Kidney (tissue), 13 donors: ENCODE measurements at regions not wholly inside any gene's neighbourhood (a gene's known extent, or its start where the extent isn't known, plus 50 kb on each side); places are given as distances from the start of the nearest gene placed in this dataset.
"Not testable (repeated sequence)": the region's sequence is repeated elsewhere in the genome, so short reads cannot be mapped to it uniquely, and the experiment has no call there.

Experiments used
- DNase-seq, 5 donors: peaks; one replicate each; pipeline ENCODE4 v3.0.0-alpha.2; 2013 to 2020
- FAIRE-seq: peaks from 2 replicates; lab custom pipeline; 2012; peaks lifted over from hg19 to GRCh38; lab: Jason Lieb, UNC
- H3K27ac ChIP-seq, 2 donors: one replicate each; pipeline ENCODE4 v1.7.0; 2013; ENCODE audit warnings: low read depth in 2 of 2, low read length in 2 of 2, inconsistent platforms in 1 of 2
- H3K27me3 ChIP-seq: one replicate; pipeline ENCODE4 v1.7.1; 2013; ENCODE audit warnings: low read length, inconsistent platforms; ENCODE audit not compliant: control insufficient read depth, insufficient read depth
- H3K36me3 ChIP-seq, 3 donors: one replicate each; pipeline versions ENCODE4 v1.7.0 to v1.7.1; 2013; ENCODE audit warnings: low read length in 3 of 3, control low read depth in 1 of 3, inconsistent platforms in 1 of 3; ENCODE audit not compliant: insufficient read depth in 3 of 3, control insufficient read depth in 2 of 3
- H3K4me1 ChIP-seq, 3 donors: one replicate each; pipeline versions ENCODE4 v1.7.0 to v1.7.1; 2013; ENCODE audit warnings: low read length in 3 of 3, inconsistent platforms in 1 of 3, low read depth in 1 of 3; ENCODE audit not compliant: control insufficient read depth in 2 of 3, insufficient read depth in 2 of 3
- H3K4me3 ChIP-seq, 3 donors: one replicate each; pipeline versions ENCODE4 v1.7.0 to v1.8.1; 2013; ENCODE audit warnings: low read length in 3 of 3, control low read depth in 1 of 3, inconsistent platforms in 1 of 3
- H3K9ac ChIP-seq, 3 donors: one replicate each; pipeline versions ENCODE4 v1.7.0 to v1.7.1; 2013; ENCODE audit warnings: low read length in 3 of 3, control low read depth in 1 of 3, inconsistent platforms in 1 of 3
- H3K9me3 ChIP-seq, 3 donors: one replicate each; pipeline versions ENCODE4 v1.7.0 to v1.7.1; 2013; ENCODE audit warnings: low read length in 3 of 3, control low read depth in 1 of 3, inconsistent platforms in 1 of 3; ENCODE audit not compliant: control insufficient read depth in 2 of 3, insufficient read depth in 1 of 3
- CTCF ChIP-seq: IDR thresholded peaks from 3 replicates; pipeline ENCODE4 v1.5.1; 2012; ENCODE audit warnings: mild to moderate bottlenecking, moderate library complexity, borderline replicate concordance; ENCODE audit not compliant: insufficient read depth; ENCODE audit errors: extremely low read depth
- intact Hi-C: fragments of 100-400 bp; cut with DNase I; formaldehyde crosslinking; loops from one replicate; pipeline ENCODE4 v1.11.1; 2022
- donor health status: control.
- donor health status: control.
- donor health status: control.
- donor health status: control.
- donor health status: control.
- donor health status: DM: yes; HTN: yes; CAD: no.
- donor health status: Normal renal cell carcinoma (clear cell type).

- no peaks in the 10 kb centered on the region for H3K36me3 ChIP-seq
- H3K4me3 ChIP-seq: no peak overlapping the region
- no peak overlapping the region for H3K27ac ChIP-seq
- no peak overlapping the region for H3K9ac ChIP-seq
- FAIRE-seq: no peak
- peaks cover 2 to 7% (median 2%) of the 10 kb centered on the region in 3 donors for H3K9me3 ChIP-seq
- intact Hi-C loops: no loop called here
- no peak for TF ChIP-seq CTCF
- no peaks in the 10 kb centered on the region for H3K27me3 ChIP-seq
- H3K4me1 ChIP-seq: peaks cover 0 to 8% (median 0%) of the 10 kb centered on the region in 3 donors
- no peak for DNase-seq
These were observed 271.2 kb downstream of the LPIN1 start for GRCh38 chr2:12017499-12018157.

- H3K4me3 ChIP-seq, DNase-seq, H3K27ac ChIP-seq, H3K9ac ChIP-seq, H3K4me1 ChIP-seq, intact Hi-C loops, H3K36me3 ChIP-seq, H3K27me3 ChIP-seq, FAIRE-seq, H3K9me3 ChIP-seq: not testable (repeated sequence)
These were observed 272.3 kb downstream of the LPIN1 start for GRCh38 chr2:12018726-12019125.

- Histone ChIP-seq H3K9me3 (peaks cover 2 to 7% (median 2%) of the 10 kb centered on the region in 3 donors), H3K4me1 (peaks cover 0 to 5% (median 0%) of the 10 kb centered on the region in 3 donors), H3K9ac (no peak overlapping the region), H3K27me3 (no peaks in the 10 kb centered on the region), H3K36me3 (no peaks in the 10 kb centered on the region), H3K27ac (no peak overlapping the region), H3K4me3 (no peak overlapping the region)
- DNase-seq (no peak), FAIRE-seq (no peak)
- TF ChIP-seq CTCF: no peak
- intact Hi-C loops: no loop called here
These were observed 274.5 kb downstream of the LPIN1 start for GRCh38 chr2:12020833-12021469.

DNA sequence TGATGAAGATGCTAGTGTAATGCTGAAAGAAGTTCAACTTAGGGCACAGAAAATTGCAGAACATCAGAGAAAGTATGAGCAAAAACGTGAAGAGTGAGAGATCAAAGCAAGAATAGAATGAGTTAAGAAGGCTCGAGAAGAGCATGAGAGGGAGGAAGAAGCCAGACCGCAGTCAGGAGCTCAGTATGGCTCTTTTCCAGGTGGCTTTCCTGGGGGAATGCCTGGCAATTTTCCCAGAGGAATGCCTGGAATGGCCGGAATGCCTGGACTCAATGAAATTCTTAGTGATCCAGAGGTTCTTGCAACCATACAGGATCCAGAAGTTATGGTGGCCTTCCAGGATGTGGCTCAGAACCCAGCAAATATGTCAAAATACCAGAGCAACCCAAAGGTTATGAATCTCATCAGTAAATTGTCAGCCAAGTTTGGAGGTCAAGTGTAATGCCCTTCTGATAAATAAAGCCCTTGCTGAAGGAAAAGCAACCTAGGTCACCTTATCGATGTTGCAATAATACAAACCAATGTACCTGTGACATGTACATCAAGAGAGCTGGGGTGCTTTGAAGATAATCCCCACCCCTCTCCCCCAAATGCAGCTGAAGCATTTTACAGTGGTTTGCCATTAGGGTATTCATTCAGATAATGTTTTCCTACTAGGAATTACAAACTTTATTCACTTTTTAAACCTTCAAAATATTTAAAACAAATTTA, 277.9 kb downstream of the LPIN1 start:
- H3K9ac ChIP-seq, H3K4me1 ChIP-seq, H3K9me3 ChIP-seq, H3K27me3 ChIP-seq, H3K36me3 ChIP-seq, FAIRE-seq, H3K4me3 ChIP-seq, intact Hi-C loops, DNase-seq, H3K27ac ChIP-seq: not testable (repeated sequence)
